Retinal pigment epithelial cell (primary cell): ENCODE measurements at regions not wholly inside any gene's neighbourhood (a gene's known extent, or its start where the extent isn't known, plus 50 kb on each side); places are given as distances from the start of the nearest gene placed in this dataset.

Experiments used
- DNase-seq: peaks from one replicate; pipeline ENCODE4 v3.0.0-alpha.2; 2010; ENCODE audit warnings: low read depth
- H3K4me3 ChIP-seq: 2 replicates; pipeline ENCODE4 v1.5.1; 2011; ENCODE audit warnings: mild to moderate bottlenecking, low read length, control low read depth, moderate library complexity
- TF ChIP-seq, protein P1 (sequence below): conservative IDR thresholded peaks from 2 replicates; pipeline ENCODE4 v1.5.1; 2011; ENCODE audit warnings: low read depth, low read length, control low read depth, inconsistent platforms

DNA sequence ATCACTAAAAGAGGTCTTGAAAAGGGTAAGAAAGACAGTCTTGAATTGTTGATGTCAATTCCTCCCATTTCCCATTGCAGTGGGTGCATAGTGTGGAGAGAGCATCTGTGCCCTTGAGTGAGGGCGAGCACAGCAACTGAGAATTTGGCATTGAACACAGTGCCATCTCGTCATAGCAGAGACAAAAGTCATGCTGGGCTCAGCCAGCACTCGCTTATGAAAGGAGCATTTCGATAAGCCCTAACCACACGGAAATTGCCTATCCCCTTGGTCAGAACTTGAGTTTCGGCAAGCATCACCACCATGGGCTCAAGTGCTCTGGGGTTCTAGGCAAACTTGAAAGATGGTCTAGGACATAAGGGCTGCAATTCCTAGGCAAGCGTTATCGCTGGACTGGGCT is 712.8 kb upstream of the CDH10 start:
- TF ChIP-seq, protein P1, sequence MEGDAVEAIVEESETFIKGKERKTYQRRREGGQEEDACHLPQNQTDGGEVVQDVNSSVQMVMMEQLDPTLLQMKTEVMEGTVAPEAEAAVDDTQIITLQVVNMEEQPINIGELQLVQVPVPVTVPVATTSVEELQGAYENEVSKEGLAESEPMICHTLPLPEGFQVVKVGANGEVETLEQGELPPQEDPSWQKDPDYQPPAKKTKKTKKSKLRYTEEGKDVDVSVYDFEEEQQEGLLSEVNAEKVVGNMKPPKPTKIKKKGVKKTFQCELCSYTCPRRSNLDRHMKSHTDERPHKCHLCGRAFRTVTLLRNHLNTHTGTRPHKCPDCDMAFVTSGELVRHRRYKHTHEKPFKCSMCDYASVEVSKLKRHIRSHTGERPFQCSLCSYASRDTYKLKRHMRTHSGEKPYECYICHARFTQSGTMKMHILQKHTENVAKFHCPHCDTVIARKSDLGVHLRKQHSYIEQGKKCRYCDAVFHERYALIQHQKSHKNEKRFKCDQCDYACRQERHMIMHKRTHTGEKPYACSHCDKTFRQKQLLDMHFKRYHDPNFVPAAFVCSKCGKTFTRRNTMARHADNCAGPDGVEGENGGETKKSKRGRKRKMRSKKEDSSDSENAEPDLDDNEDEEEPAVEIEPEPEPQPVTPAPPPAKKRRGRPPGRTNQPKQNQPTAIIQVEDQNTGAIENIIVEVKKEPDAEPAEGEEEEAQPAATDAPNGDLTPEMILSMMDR: no peak
- H3K4me3 ChIP-seq: no peak overlapping the region
- no peak for DNase-seq

DNA sequence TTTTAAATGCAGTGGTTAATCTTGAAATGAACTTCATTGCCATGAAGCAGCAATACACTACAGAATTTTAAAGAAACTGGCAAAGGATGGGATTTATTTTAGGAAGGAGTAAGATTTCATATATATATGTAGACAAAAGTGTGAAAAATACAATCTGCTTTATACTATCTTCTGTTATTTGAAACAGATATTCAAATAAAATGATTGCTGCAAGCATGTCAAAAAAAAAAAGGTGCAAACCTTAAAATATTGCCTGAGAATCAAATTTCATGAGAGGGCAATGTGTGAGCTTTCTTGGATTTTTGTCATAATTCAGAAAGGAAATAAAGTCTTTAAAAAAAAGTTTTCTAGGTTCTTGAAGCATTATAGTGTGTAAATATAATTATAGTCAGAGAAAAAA is 705.0 kb upstream of the CDH10 start:
- no peak for DNase-seq
- TF ChIP-seq, protein P1: no peak
- no peak overlapping the region for H3K4me3 ChIP-seq

DNA sequence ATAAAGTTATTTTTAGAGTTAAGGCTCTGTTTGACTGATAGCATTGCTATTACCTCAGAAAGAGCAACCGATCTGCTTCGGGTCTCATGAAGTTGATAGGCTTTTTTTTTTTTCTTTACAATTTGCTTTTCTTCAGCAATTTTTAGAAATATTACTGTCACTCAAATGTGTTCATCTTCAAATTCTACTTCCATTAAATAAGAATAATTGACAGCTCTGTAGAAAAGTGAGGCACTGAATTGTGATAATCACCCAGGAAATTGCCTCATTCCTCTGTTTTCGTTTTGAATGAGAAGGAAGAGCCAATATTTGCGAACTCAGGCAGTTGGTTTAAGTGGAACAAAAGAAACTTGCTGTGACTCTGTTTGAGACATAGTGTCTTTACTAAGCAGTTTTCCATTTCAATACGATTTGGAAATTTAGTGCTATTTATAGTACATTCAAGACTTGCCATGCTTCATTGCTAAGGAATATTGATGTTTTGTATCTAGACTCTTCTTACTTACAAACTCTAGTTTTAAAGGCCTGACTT is 700.5 kb upstream of the CDH10 start:
- no peak for DNase-seq
- TF ChIP-seq, protein P1: no peak
- H3K4me3 ChIP-seq: no peak overlapping the region

DNA sequence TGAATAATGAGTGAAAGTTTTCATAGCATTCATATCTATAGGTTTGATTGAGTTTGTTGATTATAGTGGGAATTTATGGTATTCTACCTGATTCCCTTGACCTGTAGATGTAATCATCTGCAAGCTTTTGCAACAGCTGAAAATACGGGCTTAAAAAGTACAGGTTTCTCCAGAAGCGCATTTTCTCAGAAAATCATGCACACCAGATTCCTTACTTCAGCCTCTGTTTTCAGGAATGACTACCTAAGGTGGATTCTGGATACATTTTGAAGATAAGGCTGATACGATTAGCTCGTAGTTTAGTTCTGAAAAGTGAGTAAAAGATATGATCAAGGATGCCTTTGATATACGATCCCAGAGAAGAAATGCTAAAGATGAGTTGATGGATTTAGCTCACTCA is 694.8 kb upstream of the CDH10 start:
- no peak overlapping the region for H3K4me3 ChIP-seq
- no peak for DNase-seq
- TF ChIP-seq, protein P1: no peak

DNA sequence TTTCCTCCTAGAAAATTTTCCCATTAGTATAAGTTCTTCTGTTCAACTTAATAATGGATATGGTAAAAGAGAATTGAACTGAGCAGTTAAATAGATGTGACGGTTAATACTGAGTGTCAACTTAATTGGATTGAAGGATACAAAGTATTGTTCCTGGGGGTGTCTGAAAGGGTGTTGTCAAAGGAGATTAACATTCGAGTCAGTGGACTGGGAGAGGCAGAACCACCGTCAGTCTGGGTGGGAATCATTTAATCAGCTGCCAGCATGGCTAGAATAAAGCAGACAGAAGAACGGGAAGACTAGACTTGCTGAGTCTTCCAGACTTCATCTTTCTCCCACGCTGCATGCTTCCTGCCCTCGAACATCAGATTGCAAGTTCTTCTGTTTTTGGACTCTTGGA is 689.6 kb upstream of the CDH10 start:
- TF ChIP-seq, protein P1: no peak
- no peak for DNase-seq
- no peak overlapping the region for H3K4me3 ChIP-seq

DNA sequence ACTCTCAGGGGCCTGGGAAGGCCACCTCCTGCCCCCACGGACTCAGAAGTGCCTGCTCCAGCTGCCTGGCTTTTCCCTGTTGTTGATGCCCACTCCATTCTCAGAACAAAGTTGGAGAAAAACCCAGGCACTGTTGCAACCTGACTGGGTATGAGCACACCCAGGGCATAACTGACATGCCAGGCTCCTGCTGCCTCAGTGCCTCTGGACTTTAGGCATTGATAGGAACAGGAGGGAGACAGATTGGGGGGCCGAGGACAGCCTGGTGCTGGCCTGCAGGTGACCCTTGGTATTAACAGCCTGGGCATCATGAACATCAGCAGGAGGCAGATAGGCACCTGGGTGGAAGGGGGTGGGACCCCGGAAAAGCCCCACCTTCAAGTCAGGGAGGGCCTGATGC is 685.9 kb upstream of the CDH10 start:
- H3K4me3 ChIP-seq: no peak overlapping the region
- no peak for DNase-seq
- TF ChIP-seq, protein P1: no peak

DNA sequence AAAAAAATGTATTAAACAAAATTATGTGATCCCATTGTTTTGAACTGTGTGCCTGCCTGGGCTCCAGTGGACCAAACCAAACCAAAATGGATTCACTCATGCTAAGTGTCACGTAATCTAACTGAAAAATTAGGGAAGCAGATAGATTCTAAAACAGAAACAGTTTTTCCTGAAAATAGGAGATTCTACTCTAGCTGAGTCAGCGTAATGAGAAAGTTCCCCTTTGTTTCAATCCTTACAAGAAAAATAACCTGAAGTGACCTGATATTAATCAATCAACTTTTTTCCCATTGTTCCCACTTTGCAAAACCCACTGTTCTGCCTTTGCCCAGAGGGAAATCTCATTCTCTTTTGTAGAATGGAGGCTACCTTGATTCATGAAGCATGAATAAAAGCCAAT is 682.4 kb upstream of the CDH10 start:
- TF ChIP-seq, protein P1: no peak
- no peak for DNase-seq

More for the DNA sequence above, 682.4 kb upstream of the CDH10 start:
- no peak overlapping the region for H3K4me3 ChIP-seq
